SU-DHL-6 (cell line): ENCODE measurements at regions not wholly inside any gene's neighbourhood (a gene's known extent, or its start where the extent isn't known, plus 50 kb on each side); places are given as distances from the start of the nearest gene placed in this dataset.

Experiments used
- CTCF ChIP-seq: fragments of 200-600 bp; sonication (generic); IDR thresholded peaks from one replicate; pipeline ENCODE4 v1.5.1; 2017; ENCODE audit warnings: antibody characterized with exemption, mild to moderate bottlenecking, low read length, moderate library complexity; ENCODE audit not compliant: insufficient read depth, poor library complexity, severe bottlenecking
- EZH2phosphoT487 ChIP-seq: fragments of 200-600 bp; sonication (generic), shearing (Covaris generic); conservative IDR thresholded peaks from 2 replicates; pipeline ENCODE4 v1.6.1; 2018; ENCODE audit warnings: mild to moderate bottlenecking, antibody characterized with exemption, low read length, moderate library complexity, mixed read lengths

GRCh38 chr20:48490961-48491831 lies 336.6 kb downstream of the PREX1 start:
- TF ChIP-seq CTCF, result no peak
- TF ChIP-seq EZH2phosphoT487, result no peak
